ENCODE measurements at regions not wholly inside any gene's neighbourhood (a gene's known extent, or its start where the extent isn't known, plus 50 kb on each side); places are given as distances from the start of the nearest gene placed in this dataset.
"Not testable (repeated sequence)": the region's sequence is repeated elsewhere in the genome, so short reads cannot be mapped to it uniquely, and the experiment has no call there.

DNA sequence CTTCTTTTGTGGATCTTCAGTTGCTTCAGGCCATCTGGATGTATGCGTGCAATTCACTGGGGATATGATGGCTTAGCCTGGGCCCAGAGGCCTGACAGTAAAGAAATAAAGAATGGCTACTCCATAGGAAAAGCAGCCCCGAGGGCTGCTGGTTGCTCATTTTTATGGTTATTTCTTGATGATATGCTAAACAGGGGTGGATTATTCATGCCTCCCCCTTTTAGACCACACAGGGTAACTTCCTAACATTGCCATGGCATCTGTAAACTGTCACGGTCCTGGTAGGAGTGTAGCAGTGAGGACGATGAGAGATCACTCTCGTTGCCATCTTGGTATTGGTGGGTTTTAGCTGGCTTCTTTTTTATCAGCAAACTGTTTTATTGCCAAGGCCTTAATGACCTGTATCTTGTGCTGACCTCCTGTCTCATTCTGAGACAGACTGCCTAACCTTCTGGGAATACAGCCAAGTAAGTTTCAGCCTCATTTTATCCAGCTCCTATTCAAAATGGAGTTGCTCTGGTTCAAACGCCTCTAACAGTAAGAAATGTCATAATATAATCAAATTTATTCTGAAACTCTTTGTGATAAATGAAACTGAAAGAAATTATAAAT, 60.5 kb downstream of the DSEL start:
- no peak for DNase-seq (ENCODE audit: low spot score)

DNA sequence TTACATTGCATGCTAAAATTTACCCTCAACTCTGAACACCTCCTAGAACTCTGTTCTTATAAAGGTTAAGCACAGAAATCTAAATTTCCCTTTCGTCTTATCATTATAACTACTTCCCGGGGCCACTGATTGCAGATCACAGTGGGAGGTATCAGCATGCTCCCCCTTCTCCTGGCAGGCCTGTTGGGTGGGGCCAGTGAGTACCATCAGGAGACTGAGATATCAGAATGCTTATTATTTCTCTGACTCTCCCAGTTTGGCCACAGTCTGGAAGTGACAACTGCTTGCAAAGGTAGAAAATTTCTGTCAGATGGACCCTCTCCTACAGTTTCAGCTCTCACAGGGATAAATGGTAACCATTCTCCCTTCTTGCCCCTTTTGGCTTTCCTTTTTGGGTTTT, 62.6 kb downstream of the DSEL start:
- DNase-seq (ENCODE audit: low spot score): no peak

DNA sequence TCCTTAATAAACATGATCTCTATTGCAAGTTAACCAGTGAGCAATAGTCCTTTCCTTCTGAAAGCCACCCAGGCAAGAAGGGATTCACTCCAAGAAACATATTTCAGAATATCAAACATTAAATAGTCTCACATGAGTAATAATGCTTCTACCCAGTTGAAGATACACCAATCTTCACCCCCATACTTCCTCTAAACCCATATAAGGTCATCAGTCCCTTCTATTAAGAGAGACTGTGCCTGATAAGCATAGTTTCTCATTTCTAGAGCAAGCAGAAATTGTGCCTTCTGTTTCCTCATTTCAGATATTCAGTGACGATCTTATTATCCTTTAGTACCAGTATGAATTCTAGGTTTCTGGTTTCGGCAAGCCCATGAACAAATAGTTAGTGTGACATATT, 64.6 kb downstream of the DSEL start:
- no peak for DNase-seq (ENCODE audit: low spot score)

DNA sequence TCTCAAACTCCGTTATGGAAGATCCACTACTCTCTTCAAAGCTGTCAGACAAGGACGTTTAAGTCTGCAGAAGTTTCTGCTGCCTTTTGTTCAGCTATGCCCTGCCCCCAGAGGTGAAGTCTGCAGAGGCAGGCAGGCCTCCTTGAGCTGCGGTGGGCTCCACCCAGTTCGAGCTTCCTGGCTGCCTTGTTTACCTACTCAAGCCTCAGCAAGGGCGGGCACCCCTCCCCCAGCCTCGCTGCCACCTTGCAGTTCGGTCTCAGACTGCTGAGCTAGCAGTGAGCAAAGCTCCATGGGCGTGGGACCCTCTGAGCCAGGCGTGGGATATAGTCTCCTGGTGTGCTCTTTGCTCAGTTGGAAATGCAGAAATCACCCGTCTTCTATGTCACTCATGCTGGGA, 65.4 kb downstream of the DSEL start:
- DNase-seq (ENCODE audit: low spot score): not testable (repeated sequence)

DNA sequence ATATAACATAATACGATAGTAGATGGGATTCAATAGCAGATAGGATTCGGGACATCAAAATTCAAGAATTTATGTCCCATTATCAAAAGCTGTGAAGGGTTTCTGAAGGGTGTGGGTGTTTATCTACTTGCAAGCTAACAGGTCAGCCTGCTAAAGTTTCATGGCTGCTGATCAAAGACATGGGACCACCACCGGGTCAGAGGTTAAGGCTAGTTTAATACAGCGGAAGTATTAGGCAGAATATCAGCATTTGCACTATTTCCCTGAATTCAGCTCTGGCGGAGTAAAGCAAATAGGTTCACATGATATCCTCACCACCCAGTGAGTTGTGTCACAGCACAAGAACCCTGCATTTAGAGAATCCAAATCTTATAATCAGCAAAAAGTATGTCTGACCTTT, 82.5 kb downstream of the DSEL start:
- peak; percentile 2 for DNase-seq (ENCODE audit: low spot score)

DNA sequence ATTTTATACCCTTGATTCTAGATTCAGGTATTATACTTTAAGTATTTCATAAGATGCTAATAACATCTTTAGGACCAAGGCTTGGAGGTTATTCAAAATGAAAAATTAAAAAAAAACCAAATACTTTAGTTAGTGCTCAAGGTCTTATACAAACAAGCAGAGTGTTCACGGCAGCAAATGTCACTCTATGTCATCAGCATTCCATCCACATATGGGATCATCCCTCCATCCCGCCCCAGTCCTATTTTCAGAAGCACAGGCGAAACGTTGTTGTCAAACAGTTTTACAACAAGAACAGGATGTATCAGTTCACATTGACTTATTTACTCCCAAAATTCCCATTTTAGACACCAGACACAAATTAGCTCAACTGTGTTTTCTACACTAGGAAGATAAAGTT, 83.7 kb downstream of the DSEL start:
- DNase-seq (ENCODE audit: low spot score): no peak

DNA sequence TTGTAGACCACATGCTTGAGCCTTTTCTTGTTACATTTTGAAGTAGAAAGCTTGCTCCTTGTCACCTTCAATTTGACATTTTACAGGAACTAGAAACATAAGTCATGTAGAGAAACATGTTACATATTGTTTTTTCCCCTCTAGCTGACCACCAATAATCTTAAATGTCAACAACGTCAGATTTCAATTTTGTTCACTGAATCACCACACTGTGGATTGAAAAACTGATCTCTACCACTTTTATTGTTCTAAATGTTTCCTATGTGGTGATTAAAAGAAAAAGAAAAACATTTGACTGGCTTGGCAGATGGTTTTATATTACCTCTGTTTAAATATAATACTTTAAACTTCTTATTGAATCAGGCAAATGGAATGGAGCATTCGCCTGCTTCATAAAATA, 87.7 kb downstream of the DSEL start:
- DNase-seq (ENCODE audit: low spot score): no peak

GRCh38 chr18:67428158-67428557, 88.4 kb downstream of the DSEL start:
- DNase-seq (ENCODE audit: low spot score): no peak

DNA sequence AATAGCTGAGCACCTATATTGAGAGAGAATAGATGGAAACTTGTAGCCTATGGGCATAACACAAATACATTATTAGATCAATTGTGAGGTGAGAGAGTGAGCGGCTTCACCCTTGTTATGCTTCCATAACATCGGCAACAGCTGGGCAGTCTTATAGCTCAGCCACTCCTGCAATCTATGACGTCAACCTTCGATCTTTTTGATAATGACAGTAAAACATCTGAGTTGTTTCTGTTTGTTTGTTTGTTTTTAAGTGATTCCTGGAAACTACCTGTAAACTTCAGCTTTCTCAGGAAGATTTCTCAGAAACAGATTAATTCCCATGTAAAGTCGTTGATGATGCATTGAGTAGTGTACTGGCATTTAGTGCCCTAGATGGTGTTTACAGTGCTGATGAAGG, 90.0 kb downstream of the DSEL start:
- DNase-seq (ENCODE audit: low spot score): no peak

GRCh38 chr18:67425672-67426071, 90.8 kb downstream of the DSEL start:
- no peak for DNase-seq (ENCODE audit: low spot score)

GRCh38 chr18:67421651-67422050, 94.9 kb downstream of the DSEL start:
- DNase-seq (ENCODE audit: low spot score): no peak

- DNase-seq (ENCODE audit: low spot score): peak; percentile 7
Measured at GRCh38 chr18:67417864-67418523, 98.5 kb downstream of the DSEL start.

- no peak for DNase-seq (ENCODE audit: low spot score)
Measured at GRCh38 chr18:67411116-67411515, 105.4 kb downstream of the DSEL start.

GRCh38 chr18:67410075-67411070, 106.1 kb downstream of the DSEL start:
- DNase-seq (ENCODE audit: low spot score): no peak

DNA sequence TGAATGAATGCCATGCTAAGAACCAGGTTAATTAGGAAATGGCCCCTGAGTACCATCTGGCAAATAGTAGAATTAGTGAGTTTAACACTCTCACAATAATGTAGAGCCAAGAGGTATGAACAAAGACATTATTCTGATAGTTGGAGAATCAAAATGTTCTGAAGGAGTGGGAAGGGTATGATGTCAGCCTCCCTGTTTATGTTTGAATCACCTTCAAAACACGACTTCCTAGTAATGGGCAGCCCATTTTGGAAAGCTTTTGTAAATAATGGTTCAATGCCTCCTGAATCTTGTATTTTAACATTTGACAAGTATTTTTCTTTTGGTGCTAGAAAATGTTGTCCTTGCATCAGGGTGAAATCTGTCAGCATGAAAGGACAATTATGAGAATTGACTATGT, 108.3 kb downstream of the DSEL start:
- DNase-seq (ENCODE audit: low spot score): no peak

GRCh38 chr18:67406714-67407113, 109.8 kb downstream of the DSEL start:
- no peak for DNase-seq (ENCODE audit: low spot score)

DNA sequence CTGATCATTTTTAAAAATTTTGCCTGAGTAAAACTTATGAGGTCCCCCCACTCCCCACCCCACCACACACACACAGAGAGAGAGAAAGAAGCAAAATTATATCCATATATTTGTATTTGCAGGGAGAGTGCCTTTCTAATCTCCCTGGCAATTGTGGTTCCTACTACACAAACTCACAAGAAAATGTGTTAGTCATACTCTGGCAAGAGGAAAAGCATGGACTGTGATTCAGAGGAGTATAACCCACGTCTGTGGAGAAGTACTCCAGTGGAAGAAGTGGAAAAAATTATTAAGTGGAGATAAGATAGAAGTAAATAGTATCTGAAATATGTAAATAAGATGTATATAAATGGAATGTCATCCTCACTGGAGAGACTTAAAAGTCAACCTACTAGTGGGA, 114.0 kb downstream of the DSEL start:
- DNase-seq (ENCODE audit: low spot score): no peak

DNA sequence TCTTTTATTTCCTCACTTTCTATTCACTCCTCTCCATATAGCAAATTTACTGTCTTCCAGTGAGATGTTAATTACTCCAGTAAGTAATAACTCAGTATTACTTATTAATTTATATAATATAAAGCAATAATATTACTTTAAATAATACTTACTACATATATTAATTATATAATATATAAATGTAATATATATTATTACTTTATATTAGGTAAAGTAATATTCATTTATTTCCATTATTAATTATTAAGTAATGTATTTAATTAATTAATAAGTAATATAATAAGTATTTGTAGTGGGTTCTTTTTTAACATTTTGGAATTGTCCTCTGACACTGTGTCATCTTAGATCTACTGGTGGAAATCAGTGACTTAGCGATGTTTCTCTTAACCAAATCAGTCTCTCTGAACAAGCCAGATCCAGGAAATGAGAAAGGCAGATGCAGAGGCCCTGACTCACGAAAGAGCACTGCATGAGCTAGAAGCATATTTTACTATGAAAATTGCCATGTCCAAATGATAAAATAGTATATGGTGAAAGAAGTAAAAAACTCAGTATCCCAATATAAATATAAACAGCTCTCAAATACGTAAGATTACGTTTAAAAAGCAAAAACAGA, 115.9 kb downstream of the DSEL start:
- no peak for DNase-seq (ENCODE audit: low spot score)

GRCh38 chr18:67386032-67386431, 130.5 kb downstream of the DSEL start:
- no peak for DNase-seq (ENCODE audit: low spot score)

- DNase-seq (ENCODE audit: low spot score): no peak
Measured at GRCh38 chr18:67385455-67385854, 131.1 kb downstream of the DSEL start.

GRCh38 chr18:67384057-67384456, 132.5 kb downstream of the DSEL start:
- DNase-seq (ENCODE audit: low spot score): not testable (repeated sequence)

DNA sequence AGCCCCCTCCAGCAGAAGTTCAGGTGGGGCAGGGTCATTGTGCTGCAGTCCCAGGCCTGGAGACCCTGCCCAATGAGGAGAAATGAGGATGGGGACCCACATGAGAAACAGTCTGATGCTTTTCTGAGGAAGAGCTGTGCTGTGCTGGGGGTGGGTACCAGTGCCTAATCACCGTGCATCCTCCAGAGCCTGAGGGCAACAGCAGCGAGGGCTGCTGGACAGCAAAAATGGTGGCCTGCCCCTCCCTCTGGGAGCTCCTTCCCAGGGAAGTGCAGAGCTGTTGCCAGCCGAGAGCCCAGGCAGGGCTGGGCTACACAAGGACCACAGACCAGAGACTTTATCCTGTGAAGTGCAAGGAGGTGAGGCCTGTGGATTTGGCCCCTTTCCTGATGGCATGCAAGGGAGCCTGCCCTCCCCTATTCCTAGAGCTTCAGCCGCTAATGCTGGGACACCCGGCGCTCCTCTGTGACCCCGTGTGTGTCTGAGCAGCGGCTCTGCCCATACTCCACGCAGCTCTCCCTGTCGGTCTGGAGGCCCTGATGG, 134.8 kb downstream of the DSEL start:
- no peak for DNase-seq (ENCODE audit: low spot score)
